GM19043 (cell line): ENCODE measurements at regions not wholly inside any gene's neighbourhood (a gene's known extent, or its start where the extent isn't known, plus 50 kb on each side); places are given as distances from the start of the nearest gene placed in this dataset.

Experiments
- ATAC-seq: cut with Tn5 transposase; IDR thresholded peaks from one replicate; pipeline ENCODE4 v1.9.1; 2021; ENCODE audit warnings: low read depth; ENCODE audit not compliant: unreplicated experiment

DNA sequence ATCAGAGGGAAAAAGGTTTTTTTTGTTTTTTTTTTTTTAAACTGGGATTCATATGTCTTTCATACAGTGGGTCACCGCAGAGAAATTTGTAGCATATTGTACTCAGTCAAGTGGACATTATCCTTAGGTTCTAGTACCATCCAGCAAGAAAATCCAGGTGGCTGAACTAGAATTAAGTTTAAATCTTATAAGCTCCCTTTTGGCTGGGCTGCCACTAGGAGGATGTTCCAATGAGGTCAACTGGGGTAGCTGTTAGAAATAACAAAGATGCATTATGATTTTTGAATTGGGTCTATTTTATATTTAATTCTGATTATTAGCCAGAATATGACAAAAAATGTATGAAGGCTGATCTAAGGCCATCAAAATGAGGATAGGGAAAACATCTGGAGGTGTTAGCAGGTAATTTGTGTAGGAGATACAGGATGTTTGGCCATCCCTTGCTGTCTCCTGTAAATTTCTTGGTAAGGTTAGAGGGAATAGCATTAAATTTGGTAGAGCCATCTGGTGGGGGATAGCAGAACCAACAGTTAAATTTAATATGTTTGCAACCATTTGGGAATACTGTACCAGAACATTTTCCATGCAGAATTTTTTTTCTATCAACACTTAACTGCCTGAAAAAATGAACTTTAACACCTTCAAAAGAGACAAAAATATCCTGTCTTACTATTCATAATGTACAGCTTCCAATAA, 568.5 kb upstream of the B3GALT2 start:
- no peak for ATAC-seq

DNA sequence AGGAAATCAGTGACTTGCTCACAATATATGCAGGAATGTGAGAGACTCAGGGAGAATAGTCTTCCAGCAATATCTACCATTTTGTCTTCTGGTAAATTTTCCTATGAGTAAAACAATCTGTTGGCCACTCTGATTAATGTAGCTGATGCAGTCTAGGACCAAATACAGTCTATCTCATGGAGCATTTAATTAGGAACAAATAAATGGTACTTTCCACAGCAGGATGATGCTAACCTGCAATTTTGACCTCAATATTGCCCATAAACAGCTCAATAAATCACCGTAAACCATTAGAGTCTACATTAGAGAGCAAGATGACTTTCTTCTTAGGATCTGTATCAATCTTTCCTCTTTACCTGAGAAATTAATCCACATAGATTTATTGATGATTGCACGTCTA, 567.7 kb upstream of the B3GALT2 start:
- ATAC-seq = no peak

DNA sequence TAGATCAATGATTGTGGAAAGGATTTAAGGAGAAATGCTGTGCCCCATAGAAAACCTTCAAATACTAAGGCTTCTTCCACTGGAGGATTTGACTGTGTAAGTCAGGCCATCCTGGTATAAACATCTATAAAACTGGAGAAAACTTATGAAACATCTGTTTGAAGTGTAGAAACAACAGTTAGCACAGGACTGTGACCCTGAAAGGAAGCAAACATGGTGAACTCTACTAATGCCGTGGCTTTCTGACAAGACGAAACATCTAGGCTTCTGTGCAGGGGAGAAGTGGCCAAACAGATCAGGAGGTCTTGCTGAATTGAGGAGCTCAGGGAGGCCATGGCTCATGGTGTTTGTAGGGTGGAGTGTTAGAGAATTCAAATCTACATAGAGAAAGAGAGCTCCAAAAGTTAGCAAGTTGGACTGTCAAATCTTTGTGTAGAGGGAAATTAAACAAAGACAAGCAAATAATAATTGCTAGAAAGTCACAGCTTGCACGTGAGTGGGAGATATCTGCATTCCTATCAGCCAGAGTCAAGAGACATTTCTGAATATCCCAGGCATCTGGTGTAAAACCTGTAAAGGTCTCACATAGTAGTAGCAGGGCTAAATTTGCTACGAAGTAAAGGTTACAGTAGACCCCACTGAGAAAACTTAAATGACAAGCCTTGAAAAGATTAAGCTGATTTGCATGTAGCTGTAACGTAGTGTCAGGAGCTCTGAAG, 566.8 kb upstream of the B3GALT2 start:
- ATAC-seq = no peak

DNA sequence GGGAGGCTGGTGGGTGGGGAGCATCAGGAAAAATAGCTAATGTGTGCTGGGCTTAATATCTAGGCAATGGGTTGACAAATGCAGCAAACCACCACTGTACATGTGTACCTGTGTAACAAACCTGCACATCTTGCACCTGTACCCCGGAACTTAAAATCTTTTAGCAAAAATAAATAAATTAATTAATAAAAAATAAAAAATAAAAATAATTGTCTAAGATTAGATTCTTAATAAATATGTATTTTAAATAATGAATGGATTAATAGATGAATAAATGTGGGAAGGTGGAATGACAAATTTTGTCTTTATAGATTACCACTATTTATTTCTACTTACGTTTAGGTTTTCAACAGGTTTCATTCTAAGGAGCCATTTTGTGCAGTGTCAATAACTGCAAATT, 563.5 kb upstream of the B3GALT2 start:
- ATAC-seq = no peak

DNA sequence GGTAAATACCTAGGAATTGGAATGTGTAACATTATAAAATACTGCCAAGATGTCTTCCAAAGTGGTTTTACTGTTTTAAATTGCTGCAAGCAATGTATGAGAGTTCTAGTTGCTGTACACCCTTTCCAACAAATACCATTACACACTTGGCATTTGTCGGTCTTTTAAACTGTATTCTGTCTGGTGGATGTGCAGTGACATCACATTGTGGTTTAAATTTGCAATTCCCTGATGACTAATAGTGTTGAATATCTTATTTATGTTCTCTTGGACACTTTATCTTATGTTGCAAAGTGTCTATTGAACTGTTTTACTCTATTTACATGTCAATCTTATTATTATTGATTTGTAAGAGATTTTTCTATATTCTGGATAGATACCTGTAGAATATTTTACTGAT, 561.2 kb upstream of the B3GALT2 start:
- ATAC-seq = no peak

DNA sequence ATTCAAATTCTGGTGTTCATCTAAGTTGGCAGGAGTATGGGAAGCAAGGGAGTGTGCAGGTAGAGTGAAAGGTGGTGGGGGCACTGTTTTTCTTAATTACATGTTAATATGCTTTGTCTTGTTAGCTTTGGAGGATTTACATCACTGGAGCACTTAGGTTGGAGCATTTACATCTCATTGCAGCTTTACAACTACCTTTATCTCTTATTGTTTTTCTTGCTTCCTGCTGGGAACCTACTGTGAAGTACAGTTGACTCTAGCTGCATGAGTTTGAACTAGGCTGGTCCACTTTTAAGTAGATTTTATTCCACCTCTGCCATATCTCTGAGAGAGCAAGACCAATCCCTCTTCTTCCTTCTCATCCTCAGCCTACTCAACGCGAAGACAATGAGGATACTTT, 554.8 kb upstream of the B3GALT2 start:
- no peak for ATAC-seq

DNA sequence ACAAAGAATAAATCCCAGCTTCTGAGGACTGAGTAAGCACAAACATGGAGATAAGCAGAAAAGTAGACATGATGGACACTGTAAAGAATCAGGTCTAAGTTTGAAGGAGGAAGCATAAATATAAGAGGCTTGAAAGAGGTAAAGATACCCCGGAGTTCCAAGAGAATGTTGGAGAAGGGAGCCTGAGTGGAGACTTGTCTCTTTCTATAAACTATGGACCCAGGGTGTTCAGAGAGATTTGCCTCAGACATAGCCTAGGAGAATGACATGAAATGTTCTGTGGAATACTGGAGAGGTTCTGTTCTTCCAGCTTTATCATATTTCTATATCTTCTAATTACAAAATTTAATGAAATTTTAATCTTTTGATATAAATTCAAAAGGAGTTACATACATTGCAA, 554.3 kb upstream of the B3GALT2 start:
- no peak for ATAC-seq

DNA sequence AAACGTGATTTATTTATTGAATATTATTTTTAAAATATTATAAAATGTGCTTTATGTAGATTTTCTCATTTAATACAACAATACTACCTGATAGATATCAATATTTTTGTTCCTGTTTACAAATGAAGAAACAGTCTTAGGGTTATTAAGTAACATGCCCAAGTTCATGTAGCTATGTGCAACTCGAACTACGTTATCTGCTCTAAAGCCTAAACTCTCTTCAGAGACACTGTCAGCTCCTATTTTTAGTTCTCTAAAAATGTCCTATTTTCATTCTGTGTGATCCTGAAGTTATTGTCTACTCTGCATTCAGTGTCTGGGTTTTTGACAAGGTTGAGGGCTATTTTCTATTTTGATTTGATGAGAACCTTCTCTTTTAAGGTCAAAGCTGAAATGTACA, 550.1 kb upstream of the B3GALT2 start:
- no peak for ATAC-seq

DNA sequence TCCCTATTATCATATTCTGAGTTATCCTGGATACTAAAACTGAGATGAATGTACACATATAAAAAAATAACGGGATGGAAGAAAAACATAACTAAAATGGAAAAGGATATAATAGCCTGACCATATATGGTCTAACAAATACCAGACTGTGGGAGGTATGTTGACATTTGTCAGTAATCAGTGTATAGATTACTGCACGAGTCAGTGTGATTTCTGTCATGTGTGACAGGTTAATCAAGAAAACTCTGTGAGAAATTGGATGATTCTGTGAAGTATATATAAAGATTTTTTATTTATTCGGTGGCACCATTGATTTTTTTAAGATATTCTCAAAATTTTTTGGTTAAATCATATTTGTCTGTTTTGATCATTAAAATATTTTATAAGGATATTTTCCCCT, 547.3 kb upstream of the B3GALT2 start:
- no peak for ATAC-seq

DNA sequence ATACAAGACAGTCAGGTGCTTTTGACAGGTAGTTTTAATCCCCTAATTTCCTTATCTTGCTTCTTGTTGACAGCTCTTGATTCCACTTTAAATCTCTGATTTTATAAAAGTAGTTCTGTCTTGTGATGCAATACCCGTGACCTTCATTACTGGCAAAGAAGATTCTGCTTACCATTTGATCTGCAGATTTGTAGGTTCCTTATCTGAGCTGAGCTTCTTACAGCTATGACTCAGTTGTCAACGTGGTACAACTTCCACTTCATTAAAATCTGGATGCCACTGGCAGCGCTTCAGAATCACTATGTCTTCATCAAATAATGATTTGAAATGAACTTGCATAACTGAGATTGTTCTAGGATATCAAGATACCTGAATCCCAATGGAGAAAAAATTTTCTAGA, 543.6 kb upstream of the B3GALT2 start:
- no peak for ATAC-seq

DNA sequence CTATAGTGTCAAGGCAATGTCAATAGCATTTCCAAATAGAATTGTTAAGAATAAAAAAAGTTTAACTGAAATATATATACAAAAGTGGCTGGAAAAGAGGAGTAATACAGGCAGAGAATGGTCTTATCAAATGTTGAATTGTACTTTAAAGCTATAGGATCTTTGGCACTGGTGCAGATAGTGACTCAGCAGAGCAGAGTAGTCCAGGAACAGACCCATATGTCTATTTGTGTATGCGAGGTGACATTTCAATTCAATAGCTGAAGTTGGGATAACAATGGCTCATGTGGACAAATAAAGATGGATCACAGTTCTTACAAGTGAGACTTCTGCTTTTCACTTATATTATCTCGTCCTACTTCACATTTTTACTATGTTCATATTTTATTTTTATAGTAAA, 543.0 kb upstream of the B3GALT2 start:
- no peak for ATAC-seq

DNA sequence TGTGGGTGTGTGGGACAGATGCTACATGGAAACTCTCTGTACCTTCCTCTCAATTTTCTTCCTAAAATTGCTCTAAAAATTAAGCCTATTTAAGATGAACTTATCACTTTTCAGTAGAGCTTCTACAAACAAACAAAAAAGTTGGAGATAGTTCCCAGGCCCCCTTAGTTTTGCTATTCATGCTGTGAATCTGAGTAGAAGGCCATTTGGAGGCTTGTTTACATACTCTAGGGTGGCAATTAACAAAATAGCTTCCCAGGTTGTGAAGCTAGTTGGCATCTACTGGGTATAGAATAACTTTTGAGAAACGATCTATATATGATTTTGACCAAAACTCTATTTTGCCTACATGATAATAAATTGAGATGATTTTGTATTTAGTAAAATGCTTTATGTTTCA, 541.4 kb upstream of the B3GALT2 start:
- no peak for ATAC-seq

DNA sequence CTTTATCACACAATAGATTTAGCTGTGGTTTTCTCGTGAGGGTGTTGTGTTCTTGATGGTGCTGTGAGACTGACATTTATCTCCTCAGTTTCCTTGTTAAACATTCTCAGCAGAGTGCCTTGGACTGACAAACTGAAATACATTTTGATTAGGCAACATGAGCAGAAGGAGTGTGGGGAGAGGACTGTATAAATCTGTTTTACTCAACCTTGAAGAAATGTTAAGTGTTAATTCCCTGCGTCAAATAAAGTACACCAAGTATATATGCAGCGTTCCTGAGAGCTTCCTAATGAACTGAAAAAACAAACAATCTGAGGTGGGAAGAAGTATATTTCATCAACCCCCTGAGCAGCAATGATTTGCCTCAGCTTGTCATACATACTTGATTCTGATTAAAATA, 540.3 kb upstream of the B3GALT2 start:
- ATAC-seq = no peak

DNA sequence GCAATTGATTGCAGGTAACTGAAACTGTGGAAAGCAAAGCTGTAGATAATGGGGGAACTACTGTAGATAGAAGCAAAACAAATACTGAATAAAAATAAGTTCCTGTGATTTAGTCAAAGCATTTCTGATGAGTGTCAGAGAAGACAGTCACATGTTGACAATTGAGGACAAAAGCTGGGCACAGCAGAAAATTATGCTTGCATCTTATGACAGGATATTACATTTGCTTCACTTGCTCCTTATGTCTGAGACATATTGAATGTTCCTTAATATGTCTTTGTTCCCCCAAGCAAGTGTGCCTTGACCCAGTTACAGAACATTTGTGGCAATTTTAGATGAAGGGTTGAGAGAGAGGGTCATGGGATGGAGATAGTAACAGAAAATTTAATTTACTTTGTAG, 526.0 kb upstream of the B3GALT2 start:
- ATAC-seq = no peak

DNA sequence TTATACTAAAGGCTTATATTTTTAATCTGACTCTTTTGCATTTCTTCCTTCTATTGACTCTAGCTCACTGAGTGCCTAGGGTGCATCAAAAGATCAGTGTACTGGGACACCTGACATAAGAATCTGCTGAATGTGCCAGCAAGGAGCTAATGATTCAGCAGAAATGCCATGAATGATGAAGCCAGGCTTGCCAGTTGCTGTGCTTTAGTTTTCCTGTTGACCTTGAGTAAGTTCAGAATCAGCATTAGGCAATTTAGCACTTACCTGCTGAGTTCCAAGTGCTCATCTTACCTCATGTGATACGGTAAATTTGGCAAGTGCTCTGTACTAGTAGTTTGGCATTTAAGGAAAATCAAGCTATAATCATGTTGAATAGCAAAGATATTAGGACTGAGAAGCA, 523.2 kb upstream of the B3GALT2 start:
- no peak for ATAC-seq

DNA sequence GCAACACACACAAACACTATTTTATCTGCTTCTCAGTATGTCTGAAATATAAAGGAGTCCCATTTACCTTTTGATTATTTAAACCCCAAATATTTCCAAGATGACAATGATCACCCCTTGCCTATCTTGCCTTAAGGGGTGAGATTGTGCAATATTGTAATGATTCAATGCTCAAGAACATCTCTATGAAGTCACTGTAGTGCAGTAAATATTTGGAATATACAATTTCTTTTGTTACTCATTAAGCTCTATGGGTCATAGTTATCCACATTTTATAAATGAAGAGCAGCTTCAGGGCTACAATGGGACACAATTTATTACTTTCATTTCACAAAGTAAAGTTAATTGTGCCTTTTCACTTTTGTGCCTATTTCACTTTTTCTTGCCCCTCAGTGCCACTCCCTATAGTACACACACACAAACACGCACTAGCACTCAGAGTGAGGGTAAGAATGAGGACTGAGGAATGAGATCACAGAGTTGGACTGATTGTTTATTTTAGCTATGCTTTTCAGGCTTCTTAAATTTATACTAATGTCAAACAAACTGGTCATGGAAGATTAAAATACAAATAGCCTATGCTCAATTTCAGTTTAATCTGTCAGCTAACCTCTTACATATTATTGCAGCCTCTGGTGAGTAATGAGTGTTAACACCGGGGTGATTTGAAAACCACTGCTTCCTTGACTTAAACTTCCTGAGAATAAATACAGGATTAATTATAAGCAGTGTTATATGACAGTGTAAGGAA, 521.0 kb upstream of the B3GALT2 start:
- no peak for ATAC-seq

DNA sequence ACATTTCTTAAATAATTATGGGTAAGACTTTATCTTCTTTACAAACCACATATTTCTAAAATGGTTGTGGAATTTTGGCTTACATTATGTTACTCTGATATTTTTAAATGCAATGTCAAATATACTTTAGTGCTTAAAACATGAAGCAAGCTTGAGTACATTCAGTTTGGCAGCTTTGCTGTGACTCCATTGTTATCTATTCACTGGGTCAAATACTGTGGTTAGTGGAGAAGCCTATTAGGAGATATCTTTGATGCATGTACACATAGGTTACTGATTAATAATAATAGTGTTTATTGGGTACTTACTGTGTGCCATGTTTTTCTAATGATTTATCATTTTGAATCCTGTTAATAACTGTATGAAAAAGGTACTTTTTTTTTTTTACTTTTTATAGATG, 520.4 kb upstream of the B3GALT2 start:
- no peak for ATAC-seq

DNA sequence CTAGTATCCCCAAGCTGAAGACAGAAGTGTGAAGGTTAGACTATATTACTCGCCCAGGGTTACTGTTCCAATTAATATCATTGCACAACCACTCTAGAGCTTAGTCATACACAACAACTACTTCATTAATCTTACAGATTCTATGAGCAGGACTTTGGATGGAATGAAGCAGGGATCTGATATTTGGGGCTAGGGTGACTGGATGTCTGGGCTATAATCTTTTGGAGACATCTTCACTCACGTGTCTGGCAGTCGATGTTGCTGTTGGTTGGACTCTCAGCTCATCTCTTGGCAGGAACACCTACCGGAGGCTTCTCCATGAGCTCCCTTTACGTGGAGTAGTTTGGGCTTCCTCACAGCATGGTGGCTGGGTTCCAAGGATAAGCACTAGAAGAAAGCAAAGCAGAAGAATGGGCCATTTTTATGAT, 519.2 kb upstream of the B3GALT2 start:
- ATAC-seq = no peak

DNA sequence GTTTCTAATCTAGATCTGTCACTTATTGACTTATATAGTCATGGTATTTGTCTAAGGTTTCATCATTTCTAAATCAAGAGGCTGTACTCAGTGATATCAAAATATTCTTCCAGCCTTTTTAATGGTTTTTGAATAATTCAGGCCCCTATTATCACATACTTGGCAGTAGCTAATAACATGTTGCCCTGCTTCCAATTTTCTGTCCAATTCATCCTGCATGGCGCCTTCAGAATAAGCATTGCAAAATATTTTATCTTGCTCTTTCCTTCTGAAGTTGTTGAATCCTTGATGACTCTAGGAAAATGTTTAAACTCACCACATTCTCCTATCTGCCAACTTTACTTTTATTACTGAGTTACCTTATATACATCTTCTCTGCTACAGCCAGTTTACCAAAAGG, 517.2 kb upstream of the B3GALT2 start:
- no peak for ATAC-seq

DNA sequence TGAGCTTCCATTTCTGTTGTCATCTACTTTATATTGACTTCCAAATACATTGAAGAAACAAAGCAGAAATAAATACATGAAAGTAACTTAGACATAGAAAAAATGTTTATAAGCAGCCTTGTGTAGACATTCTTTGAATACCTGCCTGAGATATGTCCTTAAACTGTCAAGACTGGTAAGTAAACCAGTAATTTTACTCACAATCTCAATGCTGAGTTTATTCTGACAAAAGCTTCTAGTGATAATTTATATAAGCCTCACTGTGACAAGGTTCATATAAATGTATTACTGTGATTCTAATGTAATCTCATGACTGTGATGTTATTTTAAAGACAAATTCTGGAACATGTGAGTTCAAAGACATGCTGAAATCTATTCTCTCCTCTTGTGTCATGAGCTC, 516.7 kb upstream of the B3GALT2 start:
- no peak for ATAC-seq

DNA sequence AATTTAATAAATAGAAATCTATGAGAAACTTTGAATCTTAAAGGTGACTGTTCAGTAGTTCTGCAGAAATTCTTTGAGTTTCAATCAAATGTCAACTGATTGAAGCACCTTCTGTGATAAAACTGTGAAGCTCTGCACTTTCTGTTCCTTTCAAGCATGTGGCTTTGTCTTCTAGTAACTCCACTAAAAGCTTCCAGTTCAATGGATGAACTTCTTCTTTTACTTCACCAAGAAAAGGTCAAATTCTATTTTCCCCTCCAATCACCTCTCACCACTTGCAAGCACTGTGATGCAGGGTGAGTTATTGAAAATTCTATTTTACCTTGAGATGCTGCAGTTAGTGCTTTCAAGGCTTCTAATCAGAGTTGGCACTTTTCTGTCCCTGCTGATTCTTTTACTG, 515.3 kb upstream of the B3GALT2 start:
- ATAC-seq = no peak
